Nephron progenitor cell (in vitro differentiated cells): ENCODE measurements at regions not wholly inside any gene's neighbourhood (a gene's known extent, or its start where the extent isn't known, plus 50 kb on each side); places are given as distances from the start of the nearest gene placed in this dataset.
A peak's percentile ranks its signal among the peaks of the same experiment; 100 is the strongest.

Experiments
- DNase-seq: peaks from one replicate; pipeline ENCODE4 v3.0.0; 2021
- H3K27ac Mint-ChIP-seq: 2 replicates; pipeline ENCODE4 v1.8.0; 2021; ENCODE audit warnings: mild to moderate bottlenecking, moderate library complexity, mixed read lengths
- H3K27me3 Mint-ChIP-seq: 2 replicates; pipeline ENCODE4 v1.8.0; 2021; ENCODE audit warnings: mild to moderate bottlenecking, low read depth, mixed read lengths; ENCODE audit not compliant: poor library complexity
- H3K36me3 Mint-ChIP-seq: 2 replicates; pipeline ENCODE4 v1.8.0; 2021; ENCODE audit warnings: low read depth, mixed read lengths
- H3K4me1 Mint-ChIP-seq: 2 replicates; pipeline ENCODE4 v1.8.0; 2021; ENCODE audit warnings: mixed read lengths
- H3K4me3 Mint-ChIP-seq: 2 replicates; pipeline ENCODE4 v1.8.0; 2021; ENCODE audit warnings: mild to moderate bottlenecking, moderate library complexity, mixed read lengths
- H3K9me3 Mint-ChIP-seq: 2 replicates; pipeline ENCODE4 v1.8.0; 2021; ENCODE audit warnings: mild to moderate bottlenecking, moderate library complexity, mixed read lengths
- TF ChIP-seq, protein P1 (sequence below): fragments of 200-600 bp; sonication (generic); IDR thresholded peaks from 2 replicates; pipeline ENCODE4 v1.5.0; 2021; ENCODE audit warnings: antibody characterized with exemption

- Mint-ChIP-seq H3K36me3 (no peaks in the 10 kb centered on the region), H3K4me3 (peak overlapping the region; percentile 92), H3K9me3 (peaks cover 4% of the 10 kb centered on the region), H3K27me3 (peaks cover 8% of the 10 kb centered on the region), H3K4me1 (peaks cover 80% of the 10 kb centered on the region), H3K27ac (peak overlapping the region; percentile 77)
- TF ChIP-seq, protein P1, sequence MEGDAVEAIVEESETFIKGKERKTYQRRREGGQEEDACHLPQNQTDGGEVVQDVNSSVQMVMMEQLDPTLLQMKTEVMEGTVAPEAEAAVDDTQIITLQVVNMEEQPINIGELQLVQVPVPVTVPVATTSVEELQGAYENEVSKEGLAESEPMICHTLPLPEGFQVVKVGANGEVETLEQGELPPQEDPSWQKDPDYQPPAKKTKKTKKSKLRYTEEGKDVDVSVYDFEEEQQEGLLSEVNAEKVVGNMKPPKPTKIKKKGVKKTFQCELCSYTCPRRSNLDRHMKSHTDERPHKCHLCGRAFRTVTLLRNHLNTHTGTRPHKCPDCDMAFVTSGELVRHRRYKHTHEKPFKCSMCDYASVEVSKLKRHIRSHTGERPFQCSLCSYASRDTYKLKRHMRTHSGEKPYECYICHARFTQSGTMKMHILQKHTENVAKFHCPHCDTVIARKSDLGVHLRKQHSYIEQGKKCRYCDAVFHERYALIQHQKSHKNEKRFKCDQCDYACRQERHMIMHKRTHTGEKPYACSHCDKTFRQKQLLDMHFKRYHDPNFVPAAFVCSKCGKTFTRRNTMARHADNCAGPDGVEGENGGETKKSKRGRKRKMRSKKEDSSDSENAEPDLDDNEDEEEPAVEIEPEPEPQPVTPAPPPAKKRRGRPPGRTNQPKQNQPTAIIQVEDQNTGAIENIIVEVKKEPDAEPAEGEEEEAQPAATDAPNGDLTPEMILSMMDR: no peak
- DNase-seq: no peak
Measured at GRCh38 chr6:27812805-27813492, 99.2 kb downstream of the OR2B2 start.

GRCh38 chr6:27812078-27812804 is 100.0 kb downstream of the OR2B2 start:
- TF ChIP-seq, protein P1: no peak
- Mint-ChIP-seq H3K27ac (peak overlapping the region; percentile 90), H3K4me3 (peak overlapping the region; percentile 64), H3K9me3 (peaks cover 4% of the 10 kb centered on the region), H3K27me3 (peaks cover 8% of the 10 kb centered on the region), H3K4me1 (peaks cover 84% of the 10 kb centered on the region), H3K36me3 (no peaks in the 10 kb centered on the region)
- no peak for DNase-seq

DNA sequence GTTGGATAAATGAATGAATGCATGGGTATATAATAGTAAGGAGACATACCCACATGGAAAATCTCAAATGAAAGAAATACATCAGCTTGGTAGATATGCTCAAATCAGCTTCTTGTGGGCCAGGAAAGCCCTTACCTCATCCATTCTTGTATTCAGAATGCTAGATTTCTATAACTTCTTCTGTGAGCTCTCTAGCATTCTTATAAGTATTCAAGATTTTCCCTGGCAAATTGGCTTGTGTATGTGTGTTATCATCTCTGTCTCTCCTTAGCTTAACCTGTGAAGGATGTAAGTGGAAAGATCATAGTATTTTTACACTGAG is 100.8 kb downstream of the OR2B2 start:
- no peak for DNase-seq
- peaks cover 8% of the 10 kb centered on the region for H3K27me3 Mint-ChIP-seq
- peak overlapping the region; percentile 94 for H3K4me3 Mint-ChIP-seq
- peak overlapping the region; percentile 99 for H3K27ac Mint-ChIP-seq
- no peaks in the 10 kb centered on the region for H3K36me3 Mint-ChIP-seq
- peaks cover 84% of the 10 kb centered on the region for H3K4me1 Mint-ChIP-seq
- peaks cover 4% of the 10 kb centered on the region for H3K9me3 Mint-ChIP-seq
- TF ChIP-seq, protein P1: no peak

DNA sequence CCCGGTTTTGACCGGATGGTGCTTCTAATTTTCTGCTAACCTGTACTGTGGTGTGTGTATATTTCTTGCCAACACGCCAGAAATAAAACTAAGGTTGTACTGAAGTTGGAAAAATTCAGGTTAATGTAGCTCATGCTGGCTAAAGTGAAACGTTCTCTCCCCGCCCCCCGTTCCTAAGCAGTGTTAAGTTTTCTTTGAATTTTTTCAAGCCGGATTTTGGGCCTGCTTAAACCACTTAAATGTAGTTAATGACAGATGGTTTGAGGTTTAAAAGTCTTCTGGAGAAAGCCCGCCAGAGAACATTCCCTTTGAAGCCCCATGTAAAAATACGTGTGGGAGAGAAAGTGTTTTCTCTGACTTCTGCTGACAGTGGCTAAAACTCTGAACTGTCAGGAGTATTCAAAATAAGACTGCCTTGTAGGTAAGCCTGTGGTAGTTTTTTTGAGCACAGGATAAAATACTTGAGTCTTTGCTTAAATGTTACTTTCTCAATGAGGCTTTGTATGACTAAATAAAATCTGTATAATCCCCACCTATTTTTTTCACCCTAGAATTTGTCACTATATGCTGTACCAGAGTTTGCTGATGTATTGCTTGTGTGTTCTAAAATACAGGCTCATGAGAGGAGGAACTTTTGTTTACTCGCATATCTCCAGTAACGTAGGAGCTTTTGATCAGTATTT is 101.3 kb downstream of the OR2B2 start:
- Mint-ChIP-seq H3K27ac (peak overlapping the region; percentile 99), H3K4me3 (peak overlapping the region; percentile 94), H3K36me3 (no peaks in the 10 kb centered on the region), H3K4me1 (peaks cover 84% of the 10 kb centered on the region), H3K9me3 (peaks cover 4% of the 10 kb centered on the region), H3K27me3 (peaks cover 6% of the 10 kb centered on the region)
- TF ChIP-seq, protein P1: no peak
- no peak for DNase-seq

DNA sequence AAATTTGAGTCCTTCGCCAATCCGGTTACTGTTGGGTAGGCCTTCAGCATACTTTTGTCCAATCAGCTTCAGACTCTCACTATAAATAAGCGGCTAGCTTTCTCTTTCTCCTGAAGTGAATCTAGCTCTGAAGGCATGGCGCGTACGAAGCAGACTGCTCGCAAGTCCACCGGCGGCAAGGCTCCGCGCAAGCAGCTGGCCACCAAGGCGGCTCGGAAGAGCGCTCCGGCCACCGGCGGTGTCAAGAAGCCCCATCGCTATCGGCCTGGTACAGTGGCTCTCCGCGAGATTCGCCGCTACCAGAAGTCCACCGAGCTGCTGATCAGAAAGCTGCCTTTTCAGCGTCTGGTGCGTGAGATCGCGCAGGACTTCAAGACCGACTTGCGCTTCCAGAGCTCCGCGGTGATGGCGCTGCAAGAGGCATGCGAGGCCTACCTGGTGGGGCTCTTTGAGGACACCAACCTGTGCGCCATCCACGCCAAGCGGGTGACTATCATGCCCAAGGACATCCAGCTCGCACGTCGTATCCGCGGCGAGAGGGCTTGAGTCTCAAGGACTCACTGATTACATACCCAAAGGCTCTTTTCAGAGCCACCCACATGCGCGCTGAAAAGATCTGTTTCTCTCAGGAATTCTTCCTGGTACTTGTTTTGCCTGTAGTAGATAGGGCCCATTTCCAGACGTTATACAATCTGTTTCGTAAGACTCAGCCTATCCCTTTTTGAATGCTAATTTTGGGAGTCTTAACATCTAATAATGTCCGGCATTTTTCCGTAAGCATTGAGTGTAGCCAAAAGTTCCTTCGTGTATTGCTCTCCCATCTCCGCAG is 102.0 kb downstream of the OR2B2 start:
- Mint-ChIP-seq H3K27me3 (peaks cover 4% of the 10 kb centered on the region), H3K36me3 (no peaks in the 10 kb centered on the region), H3K9me3 (peaks cover 4% of the 10 kb centered on the region), H3K4me3 (peak overlapping the region; percentile 94), H3K27ac (peak overlapping the region; percentile 99), H3K4me1 (peaks cover 85% of the 10 kb centered on the region)
- DNase-seq: peak; percentile 68
- TF ChIP-seq, protein P1: no peak
